ENCODE measurements at regions not wholly inside any gene's neighbourhood (a gene's known extent, or its start where the extent isn't known, plus 50 kb on each side); places are given as distances from the start of the nearest gene placed in this dataset.

DNA sequence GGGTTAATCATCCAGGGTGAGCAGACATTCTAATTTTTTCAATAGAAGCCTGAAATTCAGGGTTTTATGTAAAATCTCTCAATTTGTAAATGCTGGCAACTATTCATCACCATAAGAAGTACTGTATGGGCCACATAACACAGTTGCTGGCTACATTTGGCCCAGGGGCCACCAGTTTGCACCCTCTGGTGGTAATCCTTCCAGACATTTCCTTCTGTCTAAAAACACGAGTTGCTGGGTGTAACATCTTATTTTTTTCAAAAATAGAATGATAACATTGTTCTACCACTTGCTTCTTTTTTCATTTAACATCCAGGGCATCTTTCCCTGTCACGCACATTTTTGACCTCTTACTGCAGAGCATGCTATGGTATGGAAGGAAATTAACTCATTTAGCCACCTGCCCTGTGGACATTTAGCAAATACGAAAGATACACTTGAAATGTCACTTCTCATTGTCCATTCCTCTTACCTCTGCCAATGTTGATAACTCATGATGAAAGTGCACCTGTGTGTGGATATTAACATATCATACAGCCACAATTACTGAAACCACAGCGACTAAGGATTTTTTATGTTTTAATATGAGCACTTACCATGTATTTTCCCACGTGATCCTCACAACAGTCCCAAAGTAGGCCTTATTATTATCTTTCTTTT is 117.5 kb upstream of the ARHGEF3 start:
- no peak for TF ChIP-seq EZH2 (IDR thresholded peaks at IDR 0.05; ENCODE audit: insufficient read depth, poor library complexity, severe bottlenecking)
- TF ChIP-seq EZH2phosphoT487 (IDR thresholded peaks at IDR 0.05; ENCODE audit: insufficient read depth, low read depth) = no peak
